AG10803 (cell line): ENCODE measurements at regions not wholly inside any gene's neighbourhood (a gene's known extent, or its start where the extent isn't known, plus 50 kb on each side); places are given as distances from the start of the nearest gene placed in this dataset.

Experiments
- DNase-seq: peaks from one replicate; pipeline ENCODE4 v3.0.0; 2010; ENCODE audit warnings: low read depth
- H3K4me3 ChIP-seq: 2 replicates; pipeline ENCODE4 v1.5.1; 2011; ENCODE audit warnings: mild to moderate bottlenecking, low read length, control low read depth
- CTCF ChIP-seq: conservative IDR thresholded peaks from 2 replicates; pipeline ENCODE4 v1.5.1; 2011; ENCODE audit warnings: mild to moderate bottlenecking, low read length, control low read depth, inconsistent platforms

- TF ChIP-seq CTCF = no peak
- DNase-seq = no peak
Measured at GRCh38 chr5:166856791-166857190, 1434.7 kb upstream of the WWC1 start.

GRCh38 chr5:166860426-166860825, 1431.0 kb upstream of the WWC1 start:
- no peak overlapping the region for H3K4me3 ChIP-seq
- no peak for TF ChIP-seq CTCF
- DNase-seq = no peak

More at GRCh38 chr5:166856791-166857190, 1434.7 kb upstream of the WWC1 start:
- no peak overlapping the region for H3K4me3 ChIP-seq

- no peak for DNase-seq
- no peak overlapping the region for H3K4me3 ChIP-seq
- TF ChIP-seq CTCF = no peak
Measured at GRCh38 chr5:166862581-166862980, 1428.9 kb upstream of the WWC1 start.

GRCh38 chr5:166865206-166865605, 1426.2 kb upstream of the WWC1 start:
- H3K4me3 ChIP-seq = no peak overlapping the region
- TF ChIP-seq CTCF = no peak
- no peak for DNase-seq

- H3K4me3 ChIP-seq = no peak overlapping the region
- no peak for TF ChIP-seq CTCF
- no peak for DNase-seq
Measured at GRCh38 chr5:166880456-166880855, 1411.0 kb upstream of the WWC1 start.

GRCh38 chr5:166881802-166882201, 1409.6 kb upstream of the WWC1 start:
- DNase-seq = no peak
- H3K4me3 ChIP-seq = no peak overlapping the region
- no peak for TF ChIP-seq CTCF

GRCh38 chr5:166883016-166883415, 1408.4 kb upstream of the WWC1 start:
- no peak for TF ChIP-seq CTCF
- DNase-seq = no peak
- H3K4me3 ChIP-seq = no peak overlapping the region
